MM.1S (cell line): ENCODE measurements at regions not wholly inside any gene's neighbourhood (a gene's known extent, or its start where the extent isn't known, plus 50 kb on each side); places are given as distances from the start of the nearest gene placed in this dataset.

ENCODE experiments used
- CTCF ChIP-seq: fragments of 300-600 bp; sonication (generic); IDR thresholded peaks from 2 replicates; pipeline ENCODE4 v1.5.1; 2016; ENCODE audit warnings: antibody characterized with exemption, low read length, mixed read lengths
- EZH2 ChIP-seq: fragments of 300-600 bp; sonication (generic); optimal IDR thresholded peaks from 2 replicates; pipeline ENCODE3; 2017; ENCODE audit warnings: low read depth, mild to moderate bottlenecking, antibody characterized with exemption, low read length, mixed read lengths

GRCh38 chr4:27184508-27185155 is 324.0 kb downstream of the STIM2 start:
- TF ChIP-seq CTCF (no peak), EZH2 (no peak)
